Gastrocnemius medialis (tissue), 4 donors: ENCODE measurements at regions not wholly inside any gene's neighbourhood (a gene's known extent, or its start where the extent isn't known, plus 50 kb on each side); places are given as distances from the start of the nearest gene placed in this dataset.

Experiments used
- POLR2A ChIP-seq, 2 donors: fragments of 450-650 bp; IDR thresholded peaks; one replicate each; pipeline ENCODE4 v1.6.1; 2017; ENCODE audit warnings: antibody characterized with exemption in 2 of 2, mild to moderate bottlenecking in 2 of 2, moderate library complexity in 2 of 2
- TF ChIP-seq, protein P1 (sequence below), 5 experiments: fragments of 450-650 bp in 3 of 5; fragments of 200-600 bp in 2 of 5; sonication (generic) in 2 of 5; IDR thresholded peaks in 4 of 5; conservative IDR thresholded peaks in 1 of 5; 1 replicate in 4 of 5; 2 replicates in 1 of 5; pipeline ENCODE4 v1.5.1; 2016 to 2019; ENCODE audit warnings: antibody characterized with exemption in 5 of 5, mild to moderate bottlenecking in 3 of 5, moderate library complexity in 3 of 5

DNA sequence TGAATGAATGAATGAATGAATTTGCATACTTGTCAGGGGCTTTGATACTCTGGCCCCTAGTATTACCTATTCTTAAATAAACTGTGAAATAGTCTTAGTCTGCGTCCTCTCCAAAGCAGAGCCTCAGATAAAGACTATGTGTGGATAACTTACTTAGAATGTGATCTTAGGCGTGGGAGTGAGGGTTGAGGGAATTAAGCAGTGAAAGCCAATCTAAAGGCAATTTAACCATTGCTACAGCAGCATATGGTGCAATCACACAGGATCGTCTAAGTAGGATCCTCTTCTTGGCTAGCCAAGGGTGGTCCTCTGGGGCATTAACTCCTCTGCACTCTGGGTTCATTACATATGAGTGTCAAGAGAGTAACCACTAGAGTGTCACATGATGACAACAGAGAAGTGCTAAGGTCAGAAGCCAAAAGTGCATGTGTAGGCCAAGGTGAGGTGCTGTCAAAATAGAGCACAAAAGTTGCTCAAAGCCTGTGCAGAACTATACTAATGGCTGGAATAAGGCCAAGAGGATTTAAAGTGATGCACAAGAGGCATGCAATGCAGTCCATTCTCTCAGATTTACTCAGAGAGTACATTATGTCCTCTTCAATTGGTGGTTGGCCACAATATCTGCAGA lies 274.4 kb upstream of the SEMA6A start:
- no peak for TF ChIP-seq POLR2A (IDR thresholded peaks at IDR 0.05)
- TF ChIP-seq, protein P1, sequence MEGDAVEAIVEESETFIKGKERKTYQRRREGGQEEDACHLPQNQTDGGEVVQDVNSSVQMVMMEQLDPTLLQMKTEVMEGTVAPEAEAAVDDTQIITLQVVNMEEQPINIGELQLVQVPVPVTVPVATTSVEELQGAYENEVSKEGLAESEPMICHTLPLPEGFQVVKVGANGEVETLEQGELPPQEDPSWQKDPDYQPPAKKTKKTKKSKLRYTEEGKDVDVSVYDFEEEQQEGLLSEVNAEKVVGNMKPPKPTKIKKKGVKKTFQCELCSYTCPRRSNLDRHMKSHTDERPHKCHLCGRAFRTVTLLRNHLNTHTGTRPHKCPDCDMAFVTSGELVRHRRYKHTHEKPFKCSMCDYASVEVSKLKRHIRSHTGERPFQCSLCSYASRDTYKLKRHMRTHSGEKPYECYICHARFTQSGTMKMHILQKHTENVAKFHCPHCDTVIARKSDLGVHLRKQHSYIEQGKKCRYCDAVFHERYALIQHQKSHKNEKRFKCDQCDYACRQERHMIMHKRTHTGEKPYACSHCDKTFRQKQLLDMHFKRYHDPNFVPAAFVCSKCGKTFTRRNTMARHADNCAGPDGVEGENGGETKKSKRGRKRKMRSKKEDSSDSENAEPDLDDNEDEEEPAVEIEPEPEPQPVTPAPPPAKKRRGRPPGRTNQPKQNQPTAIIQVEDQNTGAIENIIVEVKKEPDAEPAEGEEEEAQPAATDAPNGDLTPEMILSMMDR (IDR thresholded peaks at IDR 0.05 in 4 of 5, conservative IDR thresholded peaks at IDR 0.05 in 1 of 5): no peak
